Amniotic stem cell (primary cell): ENCODE measurements at regions not wholly inside any gene's neighbourhood (a gene's known extent, or its start where the extent isn't known, plus 50 kb on each side); places are given as distances from the start of the nearest gene placed in this dataset.

Experiments used
- DNase-seq: peaks from one replicate; lab custom pipeline; 2025; lab: John Stamatoyannopoulos, UW

DNA sequence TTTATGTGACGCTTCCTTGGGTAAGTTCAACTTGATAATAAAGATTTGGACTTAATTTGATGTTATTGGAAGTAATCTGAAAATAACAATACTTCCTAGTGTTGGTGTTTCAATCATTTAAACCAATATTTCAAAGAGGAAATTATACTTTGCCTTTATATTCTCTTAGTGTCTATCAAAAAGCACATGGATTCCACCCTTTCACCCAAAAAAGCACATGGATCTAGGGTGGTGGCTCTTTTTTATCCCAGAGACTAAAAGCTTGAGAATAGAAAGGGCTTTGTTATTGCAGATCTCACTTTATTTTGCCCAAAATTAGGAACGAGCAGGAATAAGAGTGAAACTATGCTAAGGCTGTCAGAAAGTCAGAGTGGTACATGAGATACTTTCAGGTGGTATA, 75.1 kb upstream of the RASGEF1B start:
- DNase-seq, result no peak

DNA sequence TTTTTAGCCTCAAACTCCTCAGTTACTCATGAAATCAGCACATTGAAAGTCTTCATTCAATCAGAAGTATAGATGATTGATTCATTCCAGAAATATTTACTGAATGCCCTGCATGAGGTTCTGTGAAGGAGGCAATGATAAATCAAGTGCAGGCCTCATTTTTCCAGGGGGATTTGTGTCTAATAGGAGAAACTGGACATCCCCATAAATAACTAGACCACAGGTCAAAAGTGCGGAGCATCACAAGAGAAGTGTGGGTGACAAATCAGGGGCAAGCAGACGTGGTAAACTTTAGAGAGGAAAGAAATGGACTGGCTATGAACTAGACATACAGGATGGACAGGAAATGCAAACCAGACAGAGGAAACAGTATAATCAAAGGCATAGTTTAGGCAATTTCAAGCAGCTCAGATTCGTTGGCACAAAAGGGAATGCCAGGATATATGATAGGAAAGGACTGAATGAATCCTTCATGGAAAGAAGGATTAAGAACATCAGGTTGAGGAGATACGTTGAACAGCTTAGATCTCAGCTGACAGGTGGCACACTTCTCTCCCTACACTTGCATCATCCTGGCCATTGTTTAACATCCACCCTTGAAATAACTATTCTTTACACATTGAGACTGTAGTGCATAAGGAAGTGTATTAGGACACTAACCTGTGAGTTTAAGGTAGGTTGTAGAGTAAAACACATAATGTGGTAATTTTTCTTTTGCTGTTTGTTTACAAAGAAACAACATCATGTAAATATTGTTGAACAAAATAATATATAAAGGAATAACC, 69.6 kb upstream of the RASGEF1B start:
- DNase-seq, result no peak

DNA sequence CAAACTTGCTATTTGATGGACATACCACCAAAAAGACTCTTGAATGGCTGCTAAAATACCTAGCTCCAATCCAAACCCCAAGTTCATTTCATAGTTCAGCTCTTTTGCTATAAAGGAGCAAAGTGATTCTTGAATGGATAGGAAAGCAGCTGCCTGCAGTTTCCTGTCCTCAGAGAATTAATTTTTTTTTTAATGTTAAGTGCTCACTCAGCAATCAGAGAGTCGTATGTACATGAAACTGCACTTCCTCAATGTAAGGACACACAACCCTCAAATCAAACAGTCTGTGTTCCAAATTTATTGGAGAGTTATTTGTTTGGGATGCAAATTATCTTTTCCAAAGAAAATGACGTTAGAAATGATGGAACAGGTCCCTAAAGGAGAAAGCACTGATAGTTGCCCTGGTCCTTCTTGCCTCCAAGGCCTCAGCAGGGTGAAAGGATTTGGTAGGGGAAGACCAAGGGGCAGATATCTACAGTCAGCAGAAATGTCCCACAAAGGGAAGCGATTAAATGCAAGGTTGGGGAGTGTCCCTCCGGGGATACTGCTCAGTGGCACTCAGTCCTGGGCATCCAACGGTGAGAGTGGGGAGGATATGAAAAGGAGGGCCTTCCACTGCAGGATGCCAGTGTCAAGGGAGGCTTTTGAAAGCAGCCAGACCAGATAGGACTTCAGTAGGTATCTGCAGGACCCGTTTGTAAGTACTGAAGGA, 67.2 kb upstream of the RASGEF1B start:
- no peak for DNase-seq

DNA sequence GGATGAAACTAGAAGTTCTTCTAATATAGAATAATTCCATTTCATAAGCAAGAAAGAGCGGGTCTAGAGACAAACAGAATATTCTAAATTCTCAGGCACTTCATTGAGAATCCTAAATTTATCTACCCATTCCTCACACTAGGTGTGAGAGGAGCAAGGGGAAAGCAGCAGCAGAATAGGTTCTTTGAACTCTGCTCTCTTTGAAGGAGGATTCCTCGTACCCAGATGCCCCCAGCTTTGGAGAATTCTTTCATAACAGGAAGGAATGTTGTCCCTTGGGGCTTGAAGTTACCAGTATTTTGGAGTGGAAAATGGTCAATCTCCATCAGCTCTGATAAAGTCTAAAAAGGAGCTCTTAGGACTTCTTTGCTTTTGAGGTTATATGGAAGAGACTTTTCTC, 59.7 kb upstream of the RASGEF1B start:
- DNase-seq, result no peak

DNA sequence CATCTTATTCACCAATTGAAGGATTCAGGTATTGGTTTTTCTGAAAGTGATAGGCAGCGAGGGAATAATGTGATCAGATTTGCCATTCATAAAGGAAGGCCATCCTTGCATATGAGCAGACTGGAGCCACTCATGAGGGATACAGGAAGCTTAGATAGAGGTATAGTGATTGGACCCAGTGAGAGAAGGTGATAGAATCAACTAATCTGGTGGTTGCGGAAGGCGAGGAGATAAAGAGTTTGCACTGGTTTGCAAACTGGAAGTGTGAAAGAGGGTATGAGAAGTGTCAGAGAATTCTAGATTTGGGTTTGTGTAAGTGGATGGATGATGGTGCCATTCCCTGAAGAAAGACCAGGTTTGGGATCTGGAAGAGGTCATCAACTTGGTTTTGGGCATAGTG, 57.3 kb upstream of the RASGEF1B start:
- no peak for DNase-seq

DNA sequence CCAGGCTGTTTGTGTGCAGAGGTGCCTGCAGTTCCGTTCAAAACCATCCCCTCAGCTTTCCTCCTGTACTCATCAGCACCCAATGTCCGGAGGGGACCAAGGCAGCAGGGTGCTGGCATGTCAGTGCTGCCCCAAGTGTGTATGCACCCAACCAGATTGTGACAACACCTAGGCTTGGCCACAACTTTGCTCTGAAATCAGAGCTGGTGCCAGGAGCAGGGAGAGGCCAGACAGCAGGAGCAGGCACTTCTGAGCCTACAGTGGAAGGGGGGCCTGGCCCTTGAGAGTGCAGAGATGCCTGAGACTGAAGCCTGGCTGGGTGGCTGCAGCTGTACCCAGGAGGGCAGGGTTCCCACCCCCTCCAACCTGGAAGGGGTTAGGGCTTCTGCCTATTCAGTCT, 56.5 kb upstream of the RASGEF1B start:
- DNase-seq, result no peak

DNA sequence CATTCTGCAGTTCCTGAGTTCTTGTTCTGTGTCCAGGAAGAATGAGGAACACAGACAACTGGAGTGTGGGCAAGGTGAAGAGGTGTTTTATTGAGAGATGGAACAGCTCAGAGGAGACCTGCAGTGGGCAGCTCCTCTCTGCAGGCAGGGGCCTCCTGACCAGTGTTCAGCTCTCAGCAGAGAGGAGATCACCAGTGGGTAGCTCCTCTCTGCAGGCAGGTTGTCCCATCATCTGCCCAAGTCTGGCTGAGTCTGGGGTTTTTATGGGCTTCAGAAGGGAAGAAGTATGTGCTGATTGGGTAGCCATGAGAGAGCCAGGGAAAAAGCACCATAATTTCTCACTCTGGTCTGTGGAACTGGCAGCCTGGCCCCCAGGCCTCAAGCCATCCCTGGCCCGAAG, 56.0 kb upstream of the RASGEF1B start:
- no peak for DNase-seq

DNA sequence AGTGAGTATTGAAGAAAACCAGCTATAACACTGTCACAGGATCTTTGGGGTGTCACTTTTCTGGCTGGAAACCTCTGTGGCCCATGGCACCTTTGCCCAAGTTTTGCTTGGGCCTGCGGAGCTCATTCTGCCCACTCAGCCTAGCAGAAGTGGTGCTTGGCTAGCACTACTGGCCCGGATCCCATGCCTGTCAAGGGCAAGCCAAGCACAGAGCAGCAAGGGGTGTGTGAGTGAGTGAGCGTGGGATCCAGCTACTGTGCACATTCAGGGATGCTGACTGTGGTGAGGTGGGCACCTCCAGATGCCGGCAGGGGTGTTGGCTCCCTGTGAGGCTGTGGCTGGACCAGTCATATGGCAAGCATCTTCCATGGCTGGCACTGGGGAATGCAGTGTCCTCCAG, 55.4 kb upstream of the RASGEF1B start:
- no peak for DNase-seq

DNA sequence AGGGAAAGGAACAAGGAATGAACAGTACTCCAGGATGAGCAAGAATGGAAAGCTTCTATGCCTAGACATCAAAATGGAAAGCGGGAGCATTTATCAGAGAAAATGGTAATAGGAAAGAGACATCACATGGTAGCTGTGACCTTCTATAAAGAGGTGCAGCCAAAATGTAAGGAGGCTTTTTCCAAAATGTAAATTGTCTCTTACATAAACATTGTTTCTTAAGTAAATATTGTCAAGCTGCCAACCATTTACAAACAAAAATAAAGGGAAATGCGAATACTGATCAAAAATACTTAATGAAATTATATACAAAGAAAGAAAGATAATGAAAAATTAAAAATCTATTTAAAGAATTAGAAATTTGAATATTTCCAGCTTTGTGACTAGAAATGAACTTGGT, 55.0 kb upstream of the RASGEF1B start:
- no peak for DNase-seq

DNA sequence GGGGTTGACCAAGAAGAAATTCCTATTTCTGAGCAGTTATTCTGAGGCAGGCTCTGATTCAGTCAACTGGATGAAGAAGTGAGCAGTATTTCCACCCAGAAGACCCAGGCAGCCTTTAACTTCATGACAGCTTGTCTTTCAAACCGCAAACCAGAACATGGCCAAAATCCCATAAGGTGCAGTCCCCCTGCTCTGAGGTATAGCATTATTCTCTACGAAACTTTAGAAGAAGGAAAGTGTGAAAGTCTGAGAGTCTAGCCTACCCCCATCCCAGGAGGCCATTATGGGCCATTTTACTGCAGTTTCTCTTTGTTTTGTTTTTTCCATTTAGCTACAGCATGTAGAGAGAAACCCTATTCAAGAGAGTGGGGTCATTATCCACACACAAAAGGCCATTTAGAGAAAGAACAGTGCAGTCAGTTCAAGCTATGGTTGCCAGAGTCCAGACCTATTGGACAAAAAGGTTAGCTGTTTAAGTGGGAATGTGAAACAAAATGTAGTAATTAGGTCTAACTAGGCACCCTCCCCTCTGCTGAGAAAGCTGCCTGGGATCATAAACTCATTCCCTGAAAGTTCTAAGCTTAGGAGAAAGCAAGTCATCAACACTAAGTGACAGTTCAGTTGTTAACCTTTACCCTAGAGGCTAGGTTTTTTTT, 52.1 kb upstream of the RASGEF1B start:
- no peak for DNase-seq

DNA sequence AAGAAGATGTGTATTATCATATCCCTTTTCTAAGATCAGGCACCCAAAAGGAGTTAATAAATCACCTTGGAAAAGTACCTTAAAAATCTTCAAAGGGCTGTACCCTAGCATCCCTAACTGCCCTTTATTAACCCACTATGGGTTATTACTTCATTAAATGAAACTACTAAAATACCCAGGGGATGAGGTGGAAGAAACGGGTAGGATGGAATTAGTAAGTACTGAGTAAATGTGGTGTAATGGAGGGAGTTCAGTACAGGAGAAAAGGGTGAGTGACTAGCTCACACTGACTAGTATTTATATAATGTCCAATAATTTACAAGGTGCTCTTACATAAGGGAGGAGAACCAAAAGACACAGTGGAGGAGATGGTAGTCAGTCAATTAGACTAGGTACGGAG, 51.0 kb upstream of the RASGEF1B start:
- no peak for DNase-seq

DNA sequence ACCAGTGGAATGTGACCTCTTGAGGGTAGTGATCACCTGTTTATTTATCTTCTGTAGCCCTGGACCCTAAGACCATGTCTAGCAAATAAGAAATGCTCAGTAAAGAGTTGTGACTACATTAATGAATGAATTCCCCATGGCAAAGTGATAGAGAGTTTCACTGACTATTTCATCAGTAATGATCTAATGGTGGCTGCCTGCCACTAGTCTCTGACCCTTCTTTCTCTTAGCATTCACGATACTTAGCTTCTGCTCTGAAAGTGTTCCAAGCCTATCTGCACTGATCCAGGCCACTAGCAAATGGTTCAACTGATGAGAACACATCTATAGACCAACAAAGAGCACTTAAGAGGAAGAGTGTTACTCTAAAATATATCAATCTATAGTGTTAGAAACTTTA, 50.0 kb upstream of the RASGEF1B start:
- DNase-seq, result no peak
